ENCODE measurements at regions not wholly inside any gene's neighbourhood (a gene's known extent, or its start where the extent isn't known, plus 50 kb on each side); places are given as distances from the start of the nearest gene placed in this dataset.

DNA sequence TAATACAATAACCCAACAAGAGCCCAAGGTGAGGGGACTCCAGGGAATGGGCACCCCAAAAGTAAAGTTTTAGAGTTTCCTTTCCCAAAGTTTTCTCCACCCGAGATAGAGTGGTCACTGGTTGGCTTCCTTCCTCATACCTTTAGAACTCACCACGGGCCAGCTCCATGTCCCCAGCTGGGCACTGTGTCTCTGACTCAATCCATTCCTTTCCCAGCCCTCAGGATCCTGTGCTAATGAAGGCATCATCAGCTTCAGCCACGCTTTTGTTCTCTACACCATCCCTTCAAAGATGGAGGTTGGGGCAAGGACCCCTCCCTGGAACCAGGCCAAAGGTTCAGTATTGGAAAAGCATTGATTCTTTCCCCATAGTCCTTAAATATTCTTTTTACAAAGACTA is 59.8 kb upstream of the VASH1 start:
- TF ChIP-seq, protein P1, sequence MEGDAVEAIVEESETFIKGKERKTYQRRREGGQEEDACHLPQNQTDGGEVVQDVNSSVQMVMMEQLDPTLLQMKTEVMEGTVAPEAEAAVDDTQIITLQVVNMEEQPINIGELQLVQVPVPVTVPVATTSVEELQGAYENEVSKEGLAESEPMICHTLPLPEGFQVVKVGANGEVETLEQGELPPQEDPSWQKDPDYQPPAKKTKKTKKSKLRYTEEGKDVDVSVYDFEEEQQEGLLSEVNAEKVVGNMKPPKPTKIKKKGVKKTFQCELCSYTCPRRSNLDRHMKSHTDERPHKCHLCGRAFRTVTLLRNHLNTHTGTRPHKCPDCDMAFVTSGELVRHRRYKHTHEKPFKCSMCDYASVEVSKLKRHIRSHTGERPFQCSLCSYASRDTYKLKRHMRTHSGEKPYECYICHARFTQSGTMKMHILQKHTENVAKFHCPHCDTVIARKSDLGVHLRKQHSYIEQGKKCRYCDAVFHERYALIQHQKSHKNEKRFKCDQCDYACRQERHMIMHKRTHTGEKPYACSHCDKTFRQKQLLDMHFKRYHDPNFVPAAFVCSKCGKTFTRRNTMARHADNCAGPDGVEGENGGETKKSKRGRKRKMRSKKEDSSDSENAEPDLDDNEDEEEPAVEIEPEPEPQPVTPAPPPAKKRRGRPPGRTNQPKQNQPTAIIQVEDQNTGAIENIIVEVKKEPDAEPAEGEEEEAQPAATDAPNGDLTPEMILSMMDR (IDR thresholded peaks at IDR 0.05; ENCODE audit: extremely low read depth in 1 of 2, insufficient read depth in 1 of 2, low read depth in 1 of 2, low read length in 2 of 2): no peak
- no peak for TF ChIP-seq POLR2AphosphoS5 (IDR thresholded peaks at IDR 0.05; ENCODE audit: insufficient read depth, low read depth, low read length)
- TF ChIP-seq, protein P2, sequence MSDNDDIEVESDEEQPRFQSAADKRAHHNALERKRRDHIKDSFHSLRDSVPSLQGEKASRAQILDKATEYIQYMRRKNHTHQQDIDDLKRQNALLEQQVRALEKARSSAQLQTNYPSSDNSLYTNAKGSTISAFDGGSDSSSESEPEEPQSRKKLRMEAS (IDR thresholded peaks at IDR 0.05; ENCODE audit: insufficient read depth, insufficient read length): no peak
- no peak for TF ChIP-seq MYC (IDR thresholded peaks at IDR 0.05; ENCODE audit: low read depth, low read length)
- TF ChIP-seq POLR2A (IDR thresholded peaks at IDR 0.05; ENCODE audit: low read depth, low read length): no peak
- no peak for TF ChIP-seq EZH2 (IDR thresholded peaks at IDR 0.05; ENCODE audit: borderline replicate concordance, low read depth, low read length, severe bottlenecking)
- TF ChIP-seq GATA2 (IDR thresholded peaks at IDR 0.05; ENCODE audit: insufficient read depth, insufficient read length, low read depth, low read length): no peak
